Sciatic nerve (tissue), 2 donors: ENCODE measurements at regions not wholly inside any gene's neighbourhood (a gene's known extent, or its start where the extent isn't known, plus 50 kb on each side); places are given as distances from the start of the nearest gene placed in this dataset.

Experiments used
- ATAC-seq: fragments of 200-7000 bp; cut with Tn5 transposase; one replicate; pipeline ENCODE4 v1.9.1; 2020; ENCODE audit warnings: mild to moderate bottlenecking, moderate library complexity
- DNase-seq: peaks from one replicate; pipeline ENCODE4 v3.0.0-alpha.2; 2020; ENCODE audit warnings: low spot score
- intact Hi-C: fragments of 100-400 bp; cut with DNase I; formaldehyde crosslinking; loops from one replicate; pipeline ENCODE4 v1.14.2; 2022
- donor health status: DM: no; HTN: no; CAD: no.
- donor health status: DM: no; HTN: no; CAD: no.

- ATAC-seq = no peak
- intact Hi-C loops = no loop called here
- no peak for DNase-seq
Measured at GRCh38 chr22:27207266-27207665, 549.9 kb downstream of the MIAT start.

DNA sequence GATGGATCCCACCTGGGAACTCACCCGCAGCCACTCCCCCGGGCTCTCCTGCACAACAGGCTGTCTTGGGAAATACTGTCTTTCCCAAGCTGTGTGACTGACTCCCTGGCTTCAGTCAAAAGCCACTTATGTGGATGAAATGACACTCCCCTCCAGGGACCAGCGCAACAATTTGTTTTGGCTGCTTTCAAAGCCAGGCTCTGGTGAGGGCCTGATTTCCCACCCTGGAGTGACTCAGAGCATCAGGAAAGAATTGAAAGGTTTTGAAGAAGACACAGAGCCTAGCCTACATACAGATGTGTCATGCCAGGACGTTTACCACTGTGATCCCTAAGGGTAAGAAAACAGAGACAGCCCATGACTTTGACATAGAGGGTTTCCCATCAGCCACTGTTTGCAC is 550.5 kb downstream of the MIAT start:
- ATAC-seq = no peak
- intact Hi-C loops = no loop called here

GRCh38 chr22:27210111-27210730 is 552.8 kb downstream of the MIAT start:
- ATAC-seq (no peak), DNase-seq (no peak)
- intact Hi-C loops = no loop called here

More for the DNA sequence above, 550.5 kb downstream of the MIAT start:
- DNase-seq = no peak

DNA sequence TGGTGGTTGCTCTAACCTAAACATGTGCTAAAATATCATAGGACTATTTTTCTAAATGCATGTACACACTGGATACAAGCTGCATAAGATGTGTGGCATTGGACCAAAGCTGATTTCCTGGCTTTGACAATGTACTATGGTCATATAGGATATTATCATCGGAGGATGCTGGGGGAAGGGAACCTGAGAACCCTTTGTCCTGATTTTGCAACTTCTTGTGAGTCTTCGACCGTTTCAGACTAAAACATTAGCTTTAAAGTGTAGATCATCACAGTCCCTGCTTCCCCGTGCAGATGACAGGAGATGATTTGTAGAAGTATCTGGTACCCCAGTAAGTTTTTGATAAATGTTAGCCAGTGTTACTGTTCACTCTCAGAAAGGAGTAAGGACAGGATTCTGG is 554.7 kb downstream of the MIAT start:
- intact Hi-C loops = no loop called here
- ATAC-seq (no peak), DNase-seq (no peak)

- intact Hi-C loops = no loop called here
- ATAC-seq (peak; percentile 80), DNase-seq (peak; percentile 75)
Measured at GRCh38 chr22:27212617-27213177, 555.3 kb downstream of the MIAT start.

DNA sequence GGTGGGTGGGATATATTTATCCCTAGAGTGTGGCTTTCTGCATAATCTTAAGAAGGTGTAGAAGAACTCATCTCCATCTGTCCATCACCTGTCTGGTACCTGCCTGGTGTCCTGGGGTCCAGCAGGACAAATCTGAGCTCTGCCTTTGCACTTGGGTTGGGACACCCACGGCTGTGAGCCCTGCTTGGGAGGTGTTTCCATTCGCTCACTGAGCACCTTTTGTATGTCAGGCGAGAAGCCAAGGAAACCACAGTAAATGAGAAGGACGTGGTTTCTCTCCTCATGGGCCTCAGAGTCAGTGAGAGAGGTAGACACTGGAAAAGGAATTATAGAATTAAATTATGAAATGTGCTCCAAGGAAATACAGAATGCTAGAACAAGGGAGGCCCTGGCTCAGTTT is 555.9 kb downstream of the MIAT start:
- DNase-seq = no peak
- intact Hi-C loops = no loop called here
- peak; percentile 8 for ATAC-seq

DNA sequence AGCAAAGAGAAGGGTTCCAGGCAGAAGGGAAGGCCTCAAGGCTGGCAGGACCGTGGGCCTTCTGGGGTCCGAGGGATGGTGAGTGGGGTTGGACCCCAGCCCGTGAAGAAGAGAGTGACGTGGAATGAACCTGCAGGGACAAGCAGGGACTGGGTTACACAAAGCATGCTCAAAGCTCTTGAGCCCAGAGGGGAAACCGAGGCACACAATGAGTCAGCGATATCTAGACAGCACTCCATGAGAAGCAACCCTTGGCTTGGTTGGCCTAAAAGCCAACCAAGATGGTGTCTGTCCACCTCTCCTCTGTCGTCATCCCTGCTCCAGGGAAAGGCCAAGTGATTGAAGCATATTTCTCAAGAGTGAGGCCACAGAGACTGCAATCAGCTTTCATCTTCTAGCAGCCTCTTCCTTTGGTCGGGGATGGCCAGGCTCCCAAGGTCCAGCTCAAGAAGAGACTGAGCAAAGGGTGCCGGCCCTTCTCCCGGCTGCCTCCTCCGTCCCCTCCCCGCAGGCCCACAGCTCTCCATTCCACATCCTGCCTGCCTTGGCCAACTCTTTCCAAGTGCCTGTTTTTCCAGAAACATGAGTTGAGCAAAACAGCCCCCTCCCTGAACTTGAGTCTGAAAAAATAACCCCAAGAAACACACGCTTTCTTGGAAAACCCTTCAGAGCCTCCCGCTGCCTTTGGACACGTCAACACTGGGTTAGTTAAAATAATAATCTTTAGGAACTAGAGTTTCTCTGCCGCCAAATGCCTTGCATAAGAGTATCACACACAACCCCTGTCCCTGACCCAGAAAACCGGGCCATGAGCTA is 556.6 kb downstream of the MIAT start:
- ATAC-seq (peak; percentile 83), DNase-seq (peak; percentile 79)
- intact Hi-C loops = no loop called here

DNA sequence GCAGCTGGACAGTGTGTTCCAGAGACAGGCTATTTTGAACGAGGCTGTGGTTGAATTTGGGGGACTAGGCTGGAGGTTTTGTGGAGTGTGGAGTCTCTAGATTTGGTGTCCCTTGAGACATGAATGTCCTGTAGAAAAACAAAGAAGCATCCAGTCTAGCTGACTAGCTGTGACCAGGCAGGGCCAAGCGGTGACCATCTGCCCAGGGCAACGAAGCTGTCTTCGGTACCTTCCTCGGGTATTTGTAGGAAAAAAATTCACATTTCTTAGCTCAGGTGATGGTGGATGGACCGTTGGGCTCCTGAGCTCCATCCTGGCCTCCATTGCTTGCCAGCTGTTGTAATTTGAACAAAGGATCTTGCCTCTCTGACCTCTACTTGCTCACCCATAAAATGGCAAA is 557.3 kb downstream of the MIAT start:
- intact Hi-C loops = no loop called here
- DNase-seq (no peak), ATAC-seq (no peak)

- no peak for ATAC-seq
- DNase-seq = no peak
- intact Hi-C loops = no loop called here
Measured at GRCh38 chr22:27215871-27216270, 558.5 kb downstream of the MIAT start.

GRCh38 chr22:27216444-27216843 is 559.1 kb downstream of the MIAT start:
- DNase-seq (no peak), ATAC-seq (no peak)
- intact Hi-C loops = no loop called here

DNA sequence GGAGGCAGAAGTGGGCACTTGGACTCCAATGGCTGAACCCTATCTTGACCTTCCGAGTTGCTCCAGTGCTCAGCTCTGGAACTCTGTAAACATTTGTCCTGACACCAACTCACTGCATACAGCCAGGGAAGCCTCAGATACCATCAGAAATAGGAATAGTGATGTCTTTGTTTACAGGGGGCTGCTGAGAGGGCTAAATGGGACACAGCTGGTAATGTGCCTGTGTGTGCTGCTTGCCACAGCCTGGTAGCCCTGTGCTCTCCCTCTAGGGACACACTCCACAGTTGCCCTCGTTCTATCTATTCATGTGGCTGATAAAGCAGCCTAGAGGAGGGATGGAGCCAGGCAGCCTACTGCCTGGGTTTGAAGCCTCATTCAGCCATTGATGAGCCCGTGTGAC is 559.8 kb downstream of the MIAT start:
- ATAC-seq (no peak), DNase-seq (no peak)
- intact Hi-C loops = no loop called here

GRCh38 chr22:27218012-27218920 is 560.9 kb downstream of the MIAT start:
- DNase-seq = no peak
- intact Hi-C loops = no loop called here
- peak; percentile 35 for ATAC-seq

DNA sequence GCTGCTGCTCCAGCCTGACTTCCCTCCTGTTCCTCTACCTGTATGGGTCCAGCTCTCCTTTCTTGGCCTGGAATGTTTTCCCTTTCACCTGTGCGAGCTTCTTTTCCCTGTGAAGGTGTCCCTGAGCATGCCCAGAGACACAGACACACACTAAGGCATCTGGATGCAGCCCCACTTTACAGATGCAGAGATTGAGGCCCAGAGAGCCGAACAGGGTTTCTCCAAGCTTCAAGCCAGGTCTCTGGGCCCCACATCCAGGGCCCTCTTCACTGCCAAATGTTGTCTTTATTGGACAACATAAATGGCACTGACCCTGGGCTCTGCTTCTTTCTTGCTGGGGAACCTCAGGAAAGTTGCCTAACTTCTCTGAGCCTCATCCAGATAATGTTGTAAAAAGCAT is 561.6 kb downstream of the MIAT start:
- intact Hi-C loops = no loop called here
- ATAC-seq = no peak
- DNase-seq = no peak

DNA sequence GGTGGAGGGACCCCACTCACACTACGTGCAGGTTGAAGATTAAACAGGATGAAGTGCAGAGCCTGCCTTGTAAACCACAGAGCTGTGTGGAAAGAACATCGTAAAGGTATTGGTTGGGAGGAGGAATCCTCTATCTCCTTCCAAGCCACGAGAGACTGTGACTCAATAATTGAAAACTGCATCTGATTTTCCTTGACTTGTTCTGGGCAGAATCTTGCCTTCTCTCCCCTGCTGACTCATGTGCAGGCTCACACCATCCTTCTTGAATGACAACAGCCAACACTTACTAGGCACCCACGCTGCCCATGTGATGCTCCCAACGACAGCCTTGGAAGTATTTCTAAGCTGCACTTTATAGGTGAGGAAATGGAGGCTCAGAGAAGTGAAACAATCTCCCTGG is 563.0 kb downstream of the MIAT start:
- peak; percentile 74 for ATAC-seq
- intact Hi-C loops = no loop called here
- no peak for DNase-seq

- ATAC-seq = no peak
- DNase-seq = no peak
- intact Hi-C loops = no loop called here
Measured at GRCh38 chr22:27222178-27222577, 564.8 kb downstream of the MIAT start.

DNA sequence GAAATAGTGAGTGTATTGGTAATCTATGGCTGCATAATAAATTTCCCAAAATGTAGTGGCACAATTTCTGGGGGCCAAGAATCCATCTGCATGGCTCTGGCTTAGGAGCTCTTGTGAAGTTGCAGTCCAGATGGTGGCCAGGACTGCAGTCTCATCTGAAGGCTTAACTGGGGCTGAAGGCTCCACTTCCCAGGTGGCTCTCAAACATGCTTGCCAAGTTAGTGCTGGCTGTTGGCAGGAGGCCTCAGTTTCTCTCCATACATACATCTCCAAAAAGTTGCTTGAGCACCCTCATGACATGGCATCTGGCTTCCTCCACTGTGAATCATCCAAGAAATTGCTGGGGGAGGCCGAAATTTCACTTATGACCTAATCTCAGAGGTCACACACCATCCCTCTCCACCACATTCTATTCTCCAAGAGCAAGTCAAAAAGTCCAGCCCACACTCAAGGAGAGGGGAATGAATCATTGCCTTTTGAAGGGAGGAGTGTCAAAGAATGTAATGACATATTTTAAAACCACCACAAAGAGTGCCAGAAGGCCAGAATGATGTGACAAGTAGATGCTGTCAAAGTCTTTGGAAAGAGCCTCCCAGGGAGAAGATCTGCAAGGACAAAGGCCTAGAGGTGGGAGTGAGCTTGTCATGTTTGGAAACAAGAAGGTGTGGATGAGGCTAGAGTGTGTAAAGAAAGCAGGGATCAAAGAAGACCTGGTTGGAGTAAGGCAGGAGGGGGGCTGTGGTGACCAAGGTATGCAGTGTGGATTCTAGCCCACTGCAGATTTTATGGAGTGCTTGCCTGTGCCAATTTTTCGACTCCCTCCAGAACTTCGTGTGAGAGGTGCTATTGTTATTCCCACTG is 566.2 kb downstream of the MIAT start:
- DNase-seq (no peak), ATAC-seq (no peak)
- intact Hi-C loops = no loop called here

DNA sequence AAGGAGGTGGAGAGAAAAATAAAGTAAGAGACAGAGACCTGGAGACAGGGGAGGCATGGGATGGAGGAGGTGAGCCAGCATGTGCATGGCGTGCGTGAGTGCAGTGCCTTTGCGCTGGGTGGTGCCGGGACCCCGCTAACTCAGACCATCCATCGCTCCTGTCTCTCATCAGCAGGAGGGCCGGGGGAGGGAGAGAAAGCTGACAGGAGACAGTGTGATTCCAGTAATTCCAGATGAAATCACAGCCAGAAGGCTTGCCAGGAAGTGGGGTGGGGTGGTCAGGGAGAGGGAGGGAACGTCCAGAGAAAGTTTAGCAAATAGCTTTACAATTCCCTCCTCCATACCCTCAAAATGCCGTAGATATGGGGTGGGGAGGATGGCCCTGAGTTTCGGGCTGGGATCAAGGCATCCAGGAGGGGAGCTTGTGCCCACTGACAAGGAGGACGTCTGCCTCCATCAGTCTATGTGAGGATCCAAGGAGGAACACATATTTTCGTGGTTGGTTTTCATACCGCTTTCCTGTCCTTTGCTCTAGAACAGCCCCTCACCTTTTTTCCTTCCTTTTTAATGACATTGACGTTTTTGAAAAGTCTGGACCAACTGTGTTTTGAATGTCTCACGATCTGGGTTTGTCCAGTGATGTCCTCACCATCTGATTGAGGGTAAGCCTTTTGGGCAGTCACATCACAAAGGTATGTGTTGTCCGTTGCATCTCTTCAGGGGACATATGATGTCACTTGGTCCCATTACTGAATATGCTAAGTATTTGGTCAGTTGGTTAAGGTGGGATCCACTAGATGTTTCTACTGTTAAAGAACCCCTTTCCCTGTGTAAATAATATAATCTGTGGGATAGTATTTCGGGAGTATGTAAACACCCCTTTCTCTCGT is 567.3 kb downstream of the MIAT start:
- DNase-seq = no peak
- intact Hi-C loops = no loop called here
- peak; percentile 61 for ATAC-seq

- no peak for ATAC-seq
- intact Hi-C loops = no loop called here
- DNase-seq = no peak
Measured at GRCh38 chr22:27226666-27227065, 569.3 kb downstream of the MIAT start.
